VCaP (cell line): ENCODE measurements at regions not wholly inside any gene's neighbourhood (a gene's known extent, or its start where the extent isn't known, plus 50 kb on each side); places are given as distances from the start of the nearest gene placed in this dataset.

Experiments used
- H3K27ac ChIP-seq: fragments of 450-650 bp; 2 replicates; pipeline ENCODE4 v1.5.1; 2017
- CTCF ChIP-seq: fragments of 450-650 bp; conservative IDR thresholded peaks from 2 replicates; pipeline ENCODE4 v1.5.1; 2017; ENCODE audit warnings: mild to moderate bottlenecking, moderate library complexity

GRCh38 chr9:129239946-129240490 is 62.0 kb upstream of the IER5L start:
- H3K27ac ChIP-seq: no peak overlapping the region
- no peak for TF ChIP-seq CTCF

GRCh38 chr9:129237803-129238202 is 59.7 kb upstream of the IER5L start:
- TF ChIP-seq CTCF: no peak
- H3K27ac ChIP-seq: no peak overlapping the region

- TF ChIP-seq CTCF: no peak
- no peak overlapping the region for H3K27ac ChIP-seq
Measured at GRCh38 chr9:129237164-129237611, 59.1 kb upstream of the IER5L start.

- H3K27ac ChIP-seq: no peak overlapping the region
- TF ChIP-seq CTCF: no peak
Measured at GRCh38 chr9:129236441-129237145, 58.5 kb upstream of the IER5L start.

- H3K27ac ChIP-seq: no peak overlapping the region
- no peak for TF ChIP-seq CTCF
Measured at GRCh38 chr9:129235931-129236331, 57.9 kb upstream of the IER5L start.

- H3K27ac ChIP-seq: no peak overlapping the region
- no peak for TF ChIP-seq CTCF
Measured at GRCh38 chr9:129235041-129235930, 57.2 kb upstream of the IER5L start.

- no peak for TF ChIP-seq CTCF
- no peak overlapping the region for H3K27ac ChIP-seq
Measured at GRCh38 chr9:129234491-129234890, 56.4 kb upstream of the IER5L start.
